IMR-90 (cell line): ENCODE measurements at regions not wholly inside any gene's neighbourhood (a gene's known extent, or its start where the extent isn't known, plus 50 kb on each side); places are given as distances from the start of the nearest gene placed in this dataset.

Source experiments
- ATAC-seq: fragments of 200-7000 bp; cut with Tn5 transposase; 2 replicates; pipeline ENCODE4 v1.9.1; 2020; ENCODE audit warnings: low read depth, mild to moderate bottlenecking, moderate library complexity
- BruUV-seq: library from RNA; stranded (reverse); fragments of 400-500 nt; replicated peaks from 2 replicates; lab custom pipeline; 2021; lab: Mats Ljungman, UMichigan
- CTCF ChIA-PET: fragments of 300-600 bp; formaldehyde crosslinking; extraction: SDS; loops from one replicate; lab custom pipeline; 2021; ENCODE audit warnings: antibody characterized with exemption; lab: Yijun Ruan, JAX
- POLR2A ChIA-PET: fragments of 300-600 bp; sonication (Branson Sonifier 250); formaldehyde crosslinking; loops from one replicate; lab custom pipeline; 2022; ENCODE audit warnings: antibody characterized with exemption; ENCODE audit not compliant: unreplicated experiment; lab: Charles Lee
- DNase-seq: peaks from one replicate; pipeline ENCODE4 v3.0.0; 2013
- H2AFZ ChIP-seq: replicated peaks from 2 replicates; pipeline ENCODE3; 2013; ENCODE audit warnings: low read length, mild to moderate bottlenecking; ENCODE audit not compliant: poor library complexity
- H2AK5ac ChIP-seq: 2 replicates; pipeline ENCODE4 v1.6.1; 2013; ENCODE audit warnings: low read depth, low read length, inconsistent platforms
- H2AK9ac ChIP-seq: replicated peaks from 2 replicates; pipeline ENCODE3; 2013; ENCODE audit warnings: mild to moderate bottlenecking, low read depth, low read length, moderate library complexity; ENCODE audit not compliant: poor library complexity
- H2BK120ac ChIP-seq: 2 replicates; pipeline ENCODE4 v1.6.1; 2013; ENCODE audit warnings: low read depth, low read length, inconsistent platforms
- H2BK15ac ChIP-seq: 3 replicates; pipeline ENCODE4 v1.6.1; 2013; ENCODE audit warnings: low read depth, low read length, inconsistent platforms
- H2BK20ac ChIP-seq: 2 replicates; pipeline ENCODE4 v1.6.1; 2013; ENCODE audit warnings: low read depth, mild to moderate bottlenecking, inconsistent platforms, low read length, moderate library complexity
- H2BK5ac ChIP-seq: 2 replicates; pipeline ENCODE4 v1.6.1; 2013; ENCODE audit warnings: mild to moderate bottlenecking, low read depth, low read length, inconsistent platforms; ENCODE audit not compliant: poor library complexity, severe bottlenecking
- H3K14ac ChIP-seq: replicated peaks from 2 replicates; pipeline ENCODE4 v1.6.1; 2013; ENCODE audit warnings: low read depth, low read length, inconsistent platforms
- H3K18ac ChIP-seq: 2 replicates; pipeline ENCODE4 v1.6.1; 2013; ENCODE audit warnings: low read depth, low read length, control low read depth
- H3K23ac ChIP-seq: 2 replicates; pipeline ENCODE4 v1.6.1; 2013; ENCODE audit warnings: low read depth, low read length, inconsistent platforms
- H3K27ac ChIP-seq: 2 replicates; pipeline ENCODE4 v1.5.1; 2013; ENCODE audit warnings: mild to moderate bottlenecking, control low read depth, low read length; ENCODE audit not compliant: insufficient read depth
- H3K27me3 ChIP-seq: 2 replicates; pipeline ENCODE4 v1.6.1; 2013; ENCODE audit warnings: low read length; ENCODE audit not compliant: control insufficient read depth, insufficient read depth
- H3K36me3 ChIP-seq: 2 replicates; pipeline ENCODE4 v1.6.1; 2013; ENCODE audit warnings: low read length, mixed read lengths; ENCODE audit not compliant: control insufficient read depth, insufficient read depth
- H3K4ac ChIP-seq: 2 replicates; pipeline ENCODE4 v1.6.1; 2013; ENCODE audit warnings: low read depth, low read length, inconsistent platforms
- H3K4me1 ChIP-seq: 2 replicates; pipeline ENCODE4 v1.6.1; 2013; ENCODE audit warnings: low read length, mixed read lengths; ENCODE audit not compliant: control insufficient read depth, insufficient read depth
- H3K4me2 ChIP-seq: 2 replicates; pipeline ENCODE4 v1.6.1; 2013; ENCODE audit warnings: low read depth, mild to moderate bottlenecking, control low read depth, low read length, moderate library complexity
- H3K4me3 ChIP-seq: 2 replicates; pipeline ENCODE4 v1.5.1; 2013; ENCODE audit warnings: low read depth, mild to moderate bottlenecking, control low read depth, low read length, moderate library complexity; ENCODE audit not compliant: insufficient read depth
- H3K56ac ChIP-seq: 2 replicates; pipeline ENCODE4 v1.6.1; 2013; ENCODE audit warnings: low read length, inconsistent platforms; ENCODE audit not compliant: insufficient read depth; ENCODE audit errors: extremely low read depth
- H3K79me1 ChIP-seq, 2 experiments: 2 replicates each; pipeline ENCODE4 v1.6.1; 2013; ENCODE audit warnings: low read length in 2 of 2, inconsistent platforms in 1 of 2, low read depth in 1 of 2
- H3K9ac ChIP-seq: 2 replicates; pipeline ENCODE4 v1.6.1; 2013; ENCODE audit warnings: low read depth, low read length, control low read depth
- H3K9me1 ChIP-seq: 2 replicates; pipeline ENCODE4 v1.6.1; 2013; ENCODE audit warnings: low read length, inconsistent platforms; ENCODE audit not compliant: insufficient read depth
- H3K9me3 ChIP-seq: 2 replicates; pipeline ENCODE4 v1.6.1; 2013; ENCODE audit warnings: low read length; ENCODE audit not compliant: control insufficient read depth, insufficient read depth
- H4K20me1 ChIP-seq: 2 replicates; pipeline ENCODE4 v1.6.1; 2013; ENCODE audit warnings: low read length, inconsistent platforms; ENCODE audit not compliant: insufficient read depth
- H4K5ac ChIP-seq: 2 replicates; pipeline ENCODE4 v1.6.1; 2013; ENCODE audit warnings: mild to moderate bottlenecking, low read depth, low read length, control low read depth
- H4K8ac ChIP-seq, 2 experiments: 2 replicates each; pipeline ENCODE4 v1.6.1; 2013; ENCODE audit warnings: low read depth in 2 of 2, low read length in 2 of 2, control low read depth in 1 of 2, inconsistent platforms in 1 of 2
- H4K91ac ChIP-seq: 2 replicates; pipeline ENCODE4 v1.6.1; 2013; ENCODE audit warnings: low read depth, low read length, inconsistent platforms; ENCODE audit not compliant: insufficient read depth
- BHLHE40 ChIP-seq: fragments of 150-350 bp; IDR thresholded peaks from 2 replicates; pipeline ENCODE4 v1.6.1; 2016; ENCODE audit warnings: mild to moderate bottlenecking, low read depth, low read length
- CEBPB ChIP-seq: IDR thresholded peaks from 2 replicates; pipeline ENCODE4 v1.6.1; 2012; ENCODE audit warnings: low read depth, low read length, improper control_type of control experiment
- CHD1 ChIP-seq: IDR thresholded peaks from 2 replicates; pipeline ENCODE4 v1.6.1; 2012; ENCODE audit warnings: low read depth, low read length, improper control_type of control experiment
- ELK1 ChIP-seq: fragments of 150-350 bp; IDR thresholded peaks from 2 replicates; pipeline ENCODE4 v1.6.1; 2016; ENCODE audit warnings: low read depth, mild to moderate bottlenecking, low read length, moderate library complexity, borderline replicate concordance
- FOS ChIP-seq: fragments of 150-350 bp; IDR thresholded peaks from 2 replicates; pipeline ENCODE4 v1.6.1; 2016; ENCODE audit warnings: low read depth, low read length
- MAFK ChIP-seq: IDR thresholded peaks from 2 replicates; pipeline ENCODE4 v1.6.1; 2012; ENCODE audit warnings: low read depth, low read length, improper control_type of control experiment
- MAZ ChIP-seq: IDR thresholded peaks from 2 replicates; pipeline ENCODE4 v1.6.1; 2012; ENCODE audit warnings: low read depth, mild to moderate bottlenecking, low read length, improper control_type of control experiment, moderate library complexity, borderline replicate concordance
- MXI1 ChIP-seq: IDR thresholded peaks from 2 replicates; pipeline ENCODE4 v1.6.1; 2012; ENCODE audit warnings: low read depth, mild to moderate bottlenecking, low read length, moderate library complexity, borderline replicate concordance
- NFE2L2 ChIP-seq: fragments of 150-350 bp; IDR thresholded peaks from 2 replicates; pipeline ENCODE4 v1.6.1; 2016; ENCODE audit warnings: low read depth, mild to moderate bottlenecking, low read length
- POLR2A ChIP-seq: IDR thresholded peaks from 2 replicates; pipeline ENCODE4 v1.6.1; 2012; ENCODE audit warnings: mild to moderate bottlenecking, low read depth, low read length
- RAD21 ChIP-seq: IDR thresholded peaks from 2 replicates; pipeline ENCODE4 v1.6.1; 2012; ENCODE audit warnings: low read length, improper control_type of control experiment
- RCOR1 ChIP-seq: IDR thresholded peaks from 2 replicates; pipeline ENCODE4 v1.6.1; 2012; ENCODE audit warnings: mild to moderate bottlenecking, low read length, improper control_type of control experiment; ENCODE audit not compliant: insufficient replicate concordance
- RFX5 ChIP-seq: IDR thresholded peaks from 2 replicates; pipeline ENCODE4 v1.8.0; 2012; ENCODE audit warnings: low read depth, mild to moderate bottlenecking, low read length, moderate library complexity
- SMC3 ChIP-seq: fragments of 150-350 bp; IDR thresholded peaks from 2 replicates; pipeline ENCODE4 v1.6.1; 2016; ENCODE audit warnings: low read depth, mild to moderate bottlenecking, antibody characterized with exemption, low read length, moderate library complexity
- WGBS, 2 experiments: methylation state at CpG; one replicate each; pipeline versions ENCODE4 v1.1.5 to v1.1.7; 2013; ENCODE audit warnings: missing lambda C conversion rate in 2 of 2; ENCODE audit not compliant: insufficient read length in 1 of 2; ENCODE audit errors: extremely low coverage in 2 of 2; 5-methylcytosine and 5-hydroxymethylcytosine counted together
- dilution Hi-C: fragments of 300-500 bp; cut with HindIII; formaldehyde crosslinking; loops from one replicate; pipeline ENCODE4 v1.14.3; 2018; ENCODE audit warnings: low sequenced_read_pairs; ENCODE audit not compliant: unreplicated experiment
- in situ Hi-C: fragments of 300-500 bp; cut with MboI; formaldehyde crosslinking; loops from 3 replicates; pipeline ENCODE4 v1.14.3; 2019; ENCODE audit warnings: low sequenced_read_pairs, inconsistent platforms, mixed read lengths
- intact Hi-C: fragments of 100-400 bp; cut with micrococcal nuclease; formaldehyde crosslinking; loops from 2 replicates; pipeline ENCODE4 v1.10.0; 2022
- TF ChIP-seq, protein P1 (sequence below): conservative IDR thresholded peaks from 2 replicates; pipeline ENCODE4 v1.5.1; 2012; ENCODE audit warnings: mild to moderate bottlenecking, low read depth, low read length, improper control_type of control experiment
- TF ChIP-seq, protein P2 (sequence below): fragments of 150-350 bp; IDR thresholded peaks from 2 replicates; pipeline ENCODE4 v1.6.1; 2017; ENCODE audit warnings: mild to moderate bottlenecking, antibody characterized with exemption, low read length, low read depth

DNA sequence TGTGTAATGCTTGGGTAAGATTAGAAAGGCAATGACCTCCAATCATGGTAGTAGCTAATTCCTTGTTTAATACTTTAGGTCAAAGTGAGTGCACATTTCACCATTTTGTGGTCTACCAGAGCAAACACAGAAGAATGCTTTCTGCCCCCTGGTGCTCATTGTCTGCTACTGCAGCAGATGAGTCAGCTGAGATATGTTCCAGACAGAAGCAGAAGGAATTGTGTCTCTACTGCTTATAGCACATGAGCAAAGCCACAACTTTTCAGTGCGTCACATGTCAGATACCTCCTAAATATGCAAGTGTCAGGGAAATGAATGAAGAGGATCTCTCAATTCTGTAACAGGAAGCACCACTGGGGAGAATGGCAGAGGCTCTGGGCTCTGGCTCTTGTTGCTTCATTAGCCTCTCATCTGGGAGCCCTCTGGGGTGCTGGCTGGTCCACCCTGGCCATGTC, 308.9 kb downstream of the ALDH8A1 start:
- WGBS, 2 experiments: no CpG with 5 or more reads among the region's 1 CpG
- Histone ChIP-seq H3K56ac (no peak overlapping the region), H3K4ac (peak overlapping the region; percentile 42), H3K4me1 (peaks cover 9% of the 10 kb centered on the region), H2BK120ac (peak overlapping the region; percentile 83), H4K8ac (peak overlapping the region; percentile 7 to 48; a peak in 1 of 4 replicates), H2AK5ac (peak overlapping the region; percentile 76), H3K9ac (no peak overlapping the region), H3K27ac (no peak overlapping the region), H2BK20ac (peak overlapping the region; percentile 62), H2BK15ac (peak overlapping the region; percentile 6), H2AFZ (no peak overlapping the region), H3K9me3 (no peaks in the 10 kb centered on the region), H2AK9ac (no peak overlapping the region), H3K27me3 (no peaks in the 10 kb centered on the region), H2BK5ac (peak overlapping the region; percentile 9), H3K4me3 (no peak overlapping the region), H4K20me1 (no peaks in the 10 kb centered on the region), H3K23ac (no peak overlapping the region), H4K91ac (peak overlapping the region; percentile 55), H3K4me2 (no peak overlapping the region), H3K14ac (peak overlapping the region; percentile 41; the same call in 1 of the 2 replicates), H3K36me3 (no peaks in the 10 kb centered on the region), H4K5ac (peak overlapping the region; percentile 44), H3K9me1 (no peaks in the 10 kb centered on the region), H3K79me1 (no peaks in the 10 kb centered on the region), H3K18ac (peak overlapping the region; percentile 70)
- no TSS peak for BruUV-seq
- peak; percentile 83 for TF ChIP-seq FOS
- TF ChIP-seq RFX5: no peak
- TF ChIP-seq NFE2L2: peak; percentile 37; the same call in 1 of the 2 replicates
- peak; percentile 80 for TF ChIP-seq CEBPB
- TF ChIP-seq, protein P1, sequence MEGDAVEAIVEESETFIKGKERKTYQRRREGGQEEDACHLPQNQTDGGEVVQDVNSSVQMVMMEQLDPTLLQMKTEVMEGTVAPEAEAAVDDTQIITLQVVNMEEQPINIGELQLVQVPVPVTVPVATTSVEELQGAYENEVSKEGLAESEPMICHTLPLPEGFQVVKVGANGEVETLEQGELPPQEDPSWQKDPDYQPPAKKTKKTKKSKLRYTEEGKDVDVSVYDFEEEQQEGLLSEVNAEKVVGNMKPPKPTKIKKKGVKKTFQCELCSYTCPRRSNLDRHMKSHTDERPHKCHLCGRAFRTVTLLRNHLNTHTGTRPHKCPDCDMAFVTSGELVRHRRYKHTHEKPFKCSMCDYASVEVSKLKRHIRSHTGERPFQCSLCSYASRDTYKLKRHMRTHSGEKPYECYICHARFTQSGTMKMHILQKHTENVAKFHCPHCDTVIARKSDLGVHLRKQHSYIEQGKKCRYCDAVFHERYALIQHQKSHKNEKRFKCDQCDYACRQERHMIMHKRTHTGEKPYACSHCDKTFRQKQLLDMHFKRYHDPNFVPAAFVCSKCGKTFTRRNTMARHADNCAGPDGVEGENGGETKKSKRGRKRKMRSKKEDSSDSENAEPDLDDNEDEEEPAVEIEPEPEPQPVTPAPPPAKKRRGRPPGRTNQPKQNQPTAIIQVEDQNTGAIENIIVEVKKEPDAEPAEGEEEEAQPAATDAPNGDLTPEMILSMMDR: peak; percentile 95
- no peak for TF ChIP-seq MXI1
- TF ChIP-seq ELK1: no peak
- TF ChIP-seq SMC3: peak; percentile 99
- TF ChIP-seq RCOR1: no peak
- no peak for TF ChIP-seq POLR2A
- TF ChIP-seq MAZ: no peak
- TF ChIP-seq BHLHE40: peak; percentile 81
- TF ChIP-seq RAD21: peak; percentile 93
- TF ChIP-seq MAFK: peak; percentile 60
- no peak; the same call in 1 of the 2 replicates for TF ChIP-seq CHD1
- TF ChIP-seq, protein P2, sequence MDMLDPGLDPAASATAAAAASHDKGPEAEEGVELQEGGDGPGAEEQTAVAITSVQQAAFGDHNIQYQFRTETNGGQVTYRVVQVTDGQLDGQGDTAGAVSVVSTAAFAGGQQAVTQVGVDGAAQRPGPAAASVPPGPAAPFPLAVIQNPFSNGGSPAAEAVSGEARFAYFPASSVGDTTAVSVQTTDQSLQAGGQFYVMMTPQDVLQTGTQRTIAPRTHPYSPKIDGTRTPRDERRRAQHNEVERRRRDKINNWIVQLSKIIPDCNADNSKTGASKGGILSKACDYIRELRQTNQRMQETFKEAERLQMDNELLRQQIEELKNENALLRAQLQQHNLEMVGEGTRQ: peak; percentile 73
- ATAC-seq (peak; percentile 89), DNase-seq (peak; percentile 95)
- ChIA-PET CTCF (interaction anchor here (0.7 to 2.5 kb wide), 17 partner anchors 13 to 489 kb away, joined by 3 to 11 read pairs (median 3); no protein-coding TSS in a partner anchor), POLR2A (no interaction called here)
- dilution Hi-C loops: loop anchor here (10.0 kb wide), 1 partner anchor 184 kb away; no protein-coding TSS in a partner anchor
- in situ Hi-C loops: loop anchor here (5.0 kb wide), 1 partner anchor 469 kb away; no protein-coding TSS in a partner anchor
- intact Hi-C loops: loop anchor here (1.0 to 5.0 kb wide), 7 partner anchors 182 to 467 kb away; partner anchors contain the start of gene SGK1
